Activated naive CD8-positive, alpha-beta T cell treated with anti-CD3 and anti-CD28 coated beads, Interleukin-2, amount 50 U/mL, for 24 hours (primary cell): ENCODE measurements at regions not wholly inside any gene's neighbourhood (a gene's known extent, or its start where the extent isn't known, plus 50 kb on each side); places are given as distances from the start of the nearest gene placed in this dataset.
A peak's percentile ranks its signal among the peaks of the same experiment; 100 is the strongest.
"Not testable (repeated sequence)": the region's sequence is repeated elsewhere in the genome, so short reads cannot be mapped to it uniquely, and the experiment has no call there.

Experiments
- ATAC-seq: fragments of 150-1000 bp; cut with Tn5 transposase; one replicate; pipeline ENCODE4 v1.10.0; 2021
- DNase-seq: peaks from one replicate; pipeline ENCODE4 v3.0.0; 2021
- H3K27ac Mint-ChIP-seq: one replicate; pipeline ENCODE4 v1.8.0; 2021; ENCODE audit warnings: mild to moderate bottlenecking, mixed read lengths
- H3K27me3 Mint-ChIP-seq: one replicate; pipeline ENCODE4 v1.8.0; 2021; ENCODE audit warnings: mixed read lengths
- H3K36me3 Mint-ChIP-seq: one replicate; pipeline ENCODE4 v1.8.0; 2021; ENCODE audit warnings: low read depth, mixed read lengths
- H3K4me1 Mint-ChIP-seq: one replicate; pipeline ENCODE4 v1.8.0; 2021; ENCODE audit warnings: mixed read lengths
- H3K4me3 Mint-ChIP-seq: one replicate; pipeline ENCODE4 v1.8.0; 2021; ENCODE audit warnings: mild to moderate bottlenecking, moderate library complexity, mixed read lengths
- H3K9me3 Mint-ChIP-seq: one replicate; pipeline ENCODE4 v1.8.0; 2021; ENCODE audit warnings: mixed read lengths

DNA sequence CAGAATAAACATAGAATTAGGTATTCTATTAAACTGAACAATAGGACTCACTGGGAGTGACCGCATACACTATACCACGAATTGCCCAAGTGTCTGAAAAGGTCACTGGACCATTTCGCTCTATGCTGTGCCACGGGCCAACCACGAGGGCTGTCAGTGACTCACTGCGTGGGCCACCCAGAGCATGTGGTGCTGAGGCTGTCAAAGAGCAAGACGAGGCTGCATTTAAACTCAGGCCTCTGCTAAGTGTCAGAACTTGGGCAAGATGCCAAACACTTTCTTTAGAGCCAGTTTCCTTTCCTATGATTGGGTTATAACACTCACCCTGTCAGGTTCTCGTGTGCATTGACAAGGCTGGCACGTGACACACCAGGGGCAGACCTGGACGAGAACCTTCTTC is 97.5 kb downstream of the SH3YL1 start:
- peaks cover 4% of the 10 kb centered on the region for H3K27me3 Mint-ChIP-seq
- H3K4me3 Mint-ChIP-seq, result no peak overlapping the region
- ATAC-seq, result peak; percentile 65
- peaks cover 4% of the 10 kb centered on the region for H3K4me1 Mint-ChIP-seq
- no peak overlapping the region for H3K27ac Mint-ChIP-seq
- DNase-seq, result peak; percentile 10
- no peaks in the 10 kb centered on the region for H3K9me3 Mint-ChIP-seq
- H3K36me3 Mint-ChIP-seq, result no peaks in the 10 kb centered on the region

DNA sequence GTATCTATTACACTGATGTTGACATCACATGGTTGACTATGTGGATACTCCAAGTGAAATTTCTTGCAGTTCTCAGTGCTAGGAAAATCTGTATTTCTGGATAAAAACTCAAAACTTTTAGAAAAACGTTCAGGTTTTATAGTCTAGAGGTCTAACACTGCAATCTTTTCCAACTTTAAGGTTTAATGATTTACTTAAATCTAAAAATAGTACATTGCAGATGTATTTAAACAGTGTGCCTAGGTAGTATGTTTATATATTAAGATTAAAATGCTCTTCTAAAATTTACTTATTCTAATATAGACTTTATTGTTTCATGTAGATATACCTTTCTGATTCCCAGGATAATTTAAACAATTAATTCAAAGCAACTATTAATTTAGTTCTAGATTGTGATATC is 98.3 kb downstream of the SH3YL1 start:
- Mint-ChIP-seq H3K27me3 (peaks cover 10% of the 10 kb centered on the region), H3K9me3 (no peaks in the 10 kb centered on the region), H3K27ac (no peak overlapping the region), H3K4me1 (peaks cover 4% of the 10 kb centered on the region), H3K36me3 (no peaks in the 10 kb centered on the region), H3K4me3 (no peak overlapping the region)
- ATAC-seq, result no peak
- no peak for DNase-seq

DNA sequence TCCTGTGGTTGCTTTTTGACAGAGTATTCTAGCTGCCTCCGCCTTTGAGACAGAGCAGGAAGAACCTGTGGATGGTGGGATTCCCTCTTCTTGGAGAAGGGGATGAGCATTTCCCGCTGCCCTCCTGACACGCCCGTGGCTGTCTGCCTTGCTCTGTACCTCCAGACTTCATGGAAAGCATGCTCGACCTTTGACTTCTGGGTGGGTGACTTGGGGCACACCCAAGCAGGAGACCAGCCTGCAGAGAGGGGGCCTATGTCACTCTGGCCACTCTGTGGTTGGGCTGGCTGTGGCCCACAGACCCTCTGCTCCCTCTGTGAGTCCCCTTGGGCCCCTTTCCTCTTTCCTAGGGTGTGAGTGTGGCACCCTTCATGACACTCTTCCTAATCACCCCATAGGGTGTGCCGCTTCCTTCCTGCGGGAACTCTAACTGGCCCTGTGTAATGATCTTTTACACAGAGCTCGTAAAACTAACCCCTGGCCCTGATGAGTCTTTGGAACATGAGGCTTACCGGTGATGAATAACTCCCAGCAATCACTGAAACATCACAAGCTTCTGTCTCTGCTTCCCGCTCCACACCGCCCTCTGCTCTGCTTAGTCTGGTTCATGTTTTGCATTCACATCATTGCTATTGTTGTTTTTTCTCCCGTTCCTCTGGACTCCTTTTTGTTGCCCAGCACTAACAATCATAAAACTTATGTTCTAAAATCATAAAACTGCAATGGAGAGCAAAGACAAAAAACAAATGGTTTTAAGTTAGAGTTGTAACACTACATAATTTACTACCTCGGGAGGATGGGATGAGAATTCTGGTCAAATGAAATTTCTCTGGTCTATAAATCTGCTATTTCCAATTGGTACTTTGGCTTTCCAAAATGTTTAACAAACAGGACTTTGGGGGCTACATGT is 101.1 kb downstream of the SH3YL1 start:
- no peaks in the 10 kb centered on the region for H3K36me3 Mint-ChIP-seq
- no peaks in the 10 kb centered on the region for H3K9me3 Mint-ChIP-seq
- peaks cover 4% of the 10 kb centered on the region for H3K4me1 Mint-ChIP-seq
- H3K4me3 Mint-ChIP-seq, result no peak overlapping the region
- no peak for DNase-seq
- no peak for ATAC-seq
- H3K27ac Mint-ChIP-seq, result no peak overlapping the region
- peaks cover 10% of the 10 kb centered on the region for H3K27me3 Mint-ChIP-seq

DNA sequence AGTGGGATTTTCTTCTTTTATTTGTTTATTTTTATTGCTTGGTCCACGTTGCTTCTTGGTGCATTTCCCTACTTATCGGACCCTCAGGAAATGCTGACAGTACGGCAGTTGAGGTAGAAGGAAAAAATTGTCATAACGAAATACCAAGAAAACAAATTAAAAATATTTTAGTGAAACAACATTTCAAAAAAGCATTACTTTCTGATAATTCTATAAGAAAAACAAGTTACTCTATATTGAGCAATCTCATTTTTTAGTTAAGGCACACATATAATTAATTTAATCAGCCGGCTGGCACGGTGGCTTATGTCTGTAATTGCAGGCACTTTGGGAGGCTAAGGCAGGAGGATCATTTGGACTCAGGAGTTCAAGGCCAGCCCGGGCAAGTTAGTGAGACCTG is 102.1 kb downstream of the SH3YL1 start:
- H3K9me3 Mint-ChIP-seq, result no peaks in the 10 kb centered on the region
- ATAC-seq, result no peak

DNA sequence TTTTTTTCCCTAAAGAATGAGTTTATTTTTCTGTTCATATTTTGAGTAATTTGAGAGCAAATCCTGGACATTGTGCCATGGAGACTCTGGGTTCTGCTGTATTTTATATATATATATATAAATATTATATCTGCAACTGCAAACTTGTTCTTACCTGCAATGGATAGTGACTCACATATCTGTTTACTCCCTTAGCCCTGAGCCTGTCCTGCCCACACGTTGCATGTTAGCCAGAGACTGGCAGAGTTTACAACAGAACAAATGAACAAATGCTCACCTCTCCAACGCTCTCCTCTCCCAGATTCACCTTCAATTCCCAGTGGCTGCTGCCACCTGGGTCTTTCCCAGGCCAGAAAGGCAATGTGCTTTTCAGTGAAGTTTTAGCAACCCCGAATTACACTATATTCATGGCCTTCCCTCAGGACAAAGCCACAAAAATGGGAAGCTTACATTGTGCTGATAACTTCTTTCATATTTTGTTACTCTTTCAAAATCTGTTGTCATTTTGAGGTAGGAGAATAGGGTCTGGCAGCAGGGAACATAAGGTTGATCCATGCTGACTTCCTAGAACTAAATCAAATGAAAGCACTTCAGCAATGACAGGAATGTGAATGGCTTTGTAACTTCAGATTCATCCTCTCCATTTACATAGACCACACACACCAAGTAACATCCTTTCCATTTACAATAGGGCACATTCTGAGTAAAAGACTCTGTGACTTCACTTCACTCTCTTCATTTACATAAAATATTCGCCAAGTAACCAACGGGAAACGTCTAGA is 105.4 kb upstream of the FAM110C start:
- peaks cover 2% of the 10 kb centered on the region for H3K27me3 Mint-ChIP-seq
- peaks cover 3% of the 10 kb centered on the region for H3K4me1 Mint-ChIP-seq
- no peaks in the 10 kb centered on the region for H3K36me3 Mint-ChIP-seq
- DNase-seq (no peak), ATAC-seq (no peak)
- no peak overlapping the region for H3K4me3 Mint-ChIP-seq
- no peaks in the 10 kb centered on the region for H3K9me3 Mint-ChIP-seq
- H3K27ac Mint-ChIP-seq, result no peak overlapping the region

More for the DNA sequence above, 102.1 kb downstream of the SH3YL1 start:
- Mint-ChIP-seq H3K36me3 (no peaks in the 10 kb centered on the region), H3K27me3 (peaks cover 10% of the 10 kb centered on the region), H3K4me3 (no peak overlapping the region), H3K4me1 (peaks cover 4% of the 10 kb centered on the region), H3K27ac (no peak overlapping the region)
- DNase-seq, result no peak

DNA sequence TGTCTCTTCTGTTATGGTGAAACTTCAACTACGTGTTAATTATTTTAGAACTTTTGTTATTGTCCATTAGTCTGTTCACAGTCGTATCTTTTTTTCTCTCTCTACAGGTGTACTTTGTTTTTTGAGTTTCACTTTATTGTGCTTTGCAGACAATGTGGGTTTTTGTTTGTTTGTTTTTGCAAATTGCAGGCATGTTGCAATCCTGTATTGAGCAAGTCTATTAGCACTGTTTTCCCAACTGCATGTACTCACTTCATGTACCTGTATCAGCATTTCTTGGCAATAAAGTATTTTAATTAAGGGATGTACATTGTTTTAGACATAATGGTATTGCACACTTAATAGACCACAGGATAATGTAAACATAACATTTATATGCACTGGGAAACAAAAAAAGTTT is 99.1 kb upstream of the FAM110C start:
- DNase-seq, result no peak
- peaks cover 3% of the 10 kb centered on the region for H3K4me1 Mint-ChIP-seq
- no peak overlapping the region for H3K27ac Mint-ChIP-seq
- no peaks in the 10 kb centered on the region for H3K27me3 Mint-ChIP-seq
- no peaks in the 10 kb centered on the region for H3K9me3 Mint-ChIP-seq
- ATAC-seq, result no peak
- no peaks in the 10 kb centered on the region for H3K36me3 Mint-ChIP-seq
- H3K4me3 Mint-ChIP-seq, result no peak overlapping the region

DNA sequence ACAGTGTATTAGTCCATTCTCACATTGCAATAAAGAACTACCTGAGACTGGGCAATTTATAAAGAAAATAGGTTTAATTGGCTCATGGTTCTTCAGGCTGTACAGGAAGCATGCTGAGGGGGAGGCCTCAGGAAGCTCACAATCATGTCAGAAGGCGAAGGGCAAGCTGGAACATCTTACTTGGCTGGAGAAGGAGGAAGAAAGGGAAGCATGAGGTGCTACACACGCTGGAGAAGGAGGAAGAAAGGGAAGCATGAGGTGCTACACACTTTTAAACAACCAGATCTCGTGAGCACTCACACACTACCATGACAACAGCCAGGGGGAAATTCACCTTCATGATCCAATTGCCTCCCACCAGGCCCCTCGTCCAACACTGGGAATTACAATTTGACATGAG is 95.3 kb upstream of the FAM110C start:
- Mint-ChIP-seq H3K4me3 (no peak overlapping the region), H3K9me3 (no peaks in the 10 kb centered on the region), H3K27ac (no peak overlapping the region), H3K27me3 (peaks cover 2% of the 10 kb centered on the region), H3K36me3 (no peaks in the 10 kb centered on the region), H3K4me1 (no peaks in the 10 kb centered on the region)
- no peak for DNase-seq
- no peak for ATAC-seq

DNA sequence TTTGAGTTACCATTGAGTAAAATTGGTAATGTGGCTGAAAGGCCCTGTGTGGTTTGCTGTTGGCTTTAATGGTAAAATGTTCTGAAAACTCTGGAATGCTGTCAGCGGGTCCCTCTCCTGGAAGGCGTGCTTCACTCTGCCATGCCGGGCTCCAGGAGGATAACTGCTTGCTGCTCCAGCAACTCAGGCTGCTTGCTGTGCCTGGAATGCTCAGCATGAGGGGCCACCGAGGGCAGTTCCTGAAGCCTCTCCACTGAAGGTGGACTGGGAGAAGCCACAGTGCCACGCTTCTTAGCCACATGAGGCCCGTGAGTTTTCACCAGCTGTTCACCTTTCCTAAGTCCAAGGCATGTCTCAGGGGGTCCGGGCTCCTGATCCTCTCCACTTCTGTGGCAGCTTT is 90.4 kb upstream of the FAM110C start:
- ATAC-seq (no peak), DNase-seq (no peak)
- no peak overlapping the region for H3K4me3 Mint-ChIP-seq
- H3K4me1 Mint-ChIP-seq, result no peaks in the 10 kb centered on the region
- H3K27ac Mint-ChIP-seq, result no peak overlapping the region
- H3K27me3 Mint-ChIP-seq, result peaks cover 11% of the 10 kb centered on the region
- no peaks in the 10 kb centered on the region for H3K36me3 Mint-ChIP-seq
- no peaks in the 10 kb centered on the region for H3K9me3 Mint-ChIP-seq

DNA sequence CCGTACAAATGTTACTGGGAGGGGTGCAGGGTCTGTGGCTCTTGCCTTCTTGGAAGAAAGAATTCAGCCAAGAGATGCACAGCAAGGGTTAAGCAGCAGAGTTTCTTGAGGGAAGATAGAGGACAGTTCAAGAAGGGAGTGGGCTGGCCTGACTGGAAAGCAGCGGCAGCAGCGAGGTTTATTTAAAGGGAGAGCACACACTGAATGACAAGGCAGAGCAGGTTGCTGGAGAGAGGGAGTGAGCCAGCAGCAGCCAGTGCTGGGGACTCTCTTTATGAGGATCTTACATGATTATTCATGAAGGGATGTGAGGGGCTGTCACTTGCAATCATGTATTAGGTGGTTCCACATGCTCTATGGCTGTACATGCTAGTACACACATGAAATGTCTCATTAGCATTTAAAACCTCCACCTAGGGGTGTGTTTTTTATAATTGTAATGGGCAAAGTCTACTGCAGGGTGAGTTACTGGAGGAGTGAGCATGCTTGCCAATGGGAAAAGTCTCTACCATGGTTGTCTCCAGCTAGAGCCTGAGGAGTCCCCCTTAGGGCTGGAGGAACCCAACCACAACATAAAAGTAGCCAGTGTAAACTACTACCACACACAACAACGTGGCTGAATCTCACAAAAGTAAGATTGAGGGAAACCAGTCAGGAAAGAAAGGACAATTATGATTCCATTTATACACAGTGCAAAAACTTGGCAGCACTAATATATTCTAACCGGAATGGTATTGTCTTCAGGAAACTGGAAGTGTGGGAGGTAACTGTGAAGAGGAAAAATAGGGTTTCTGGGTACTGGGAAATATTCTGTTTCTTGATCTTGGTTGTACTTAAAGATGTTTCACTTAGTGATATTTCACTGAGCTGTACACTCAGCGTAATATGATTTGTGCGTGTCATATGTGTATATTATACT is 87.6 kb upstream of the FAM110C start:
- no peaks in the 10 kb centered on the region for H3K4me1 Mint-ChIP-seq
- no peaks in the 10 kb centered on the region for H3K36me3 Mint-ChIP-seq
- ATAC-seq (no peak), DNase-seq (no peak)
- H3K27ac Mint-ChIP-seq, result no peak overlapping the region
- peaks cover 16% of the 10 kb centered on the region for H3K27me3 Mint-ChIP-seq
- peaks cover under 1% of the 10 kb centered on the region for H3K9me3 Mint-ChIP-seq
- H3K4me3 Mint-ChIP-seq, result no peak overlapping the region

DNA sequence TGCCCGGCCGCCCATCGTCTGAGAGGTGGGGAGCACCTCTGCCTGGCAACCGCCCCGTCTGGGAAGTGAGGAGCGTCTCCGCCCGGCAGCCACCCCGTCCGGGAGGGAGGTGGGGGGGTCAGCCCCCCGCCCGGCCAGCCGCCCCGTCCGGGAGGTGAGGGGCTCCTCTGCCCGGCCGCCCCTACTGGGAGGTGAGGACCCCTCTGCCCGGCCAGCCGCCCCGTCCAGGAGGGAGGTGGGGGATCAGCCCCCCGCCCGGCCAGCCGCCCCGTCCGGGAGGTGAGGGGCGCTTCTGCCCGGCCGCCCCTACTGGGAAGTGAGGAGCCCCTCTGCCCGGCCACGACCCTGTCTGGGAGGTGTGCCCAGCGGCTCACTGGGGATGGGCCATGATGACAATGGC is 80.5 kb upstream of the FAM110C start:
- not testable (repeated sequence) for H3K27ac Mint-ChIP-seq, H3K27me3 Mint-ChIP-seq, H3K4me3 Mint-ChIP-seq, H3K36me3 Mint-ChIP-seq, H3K9me3 Mint-ChIP-seq, ATAC-seq, DNase-seq, H3K4me1 Mint-ChIP-seq

DNA sequence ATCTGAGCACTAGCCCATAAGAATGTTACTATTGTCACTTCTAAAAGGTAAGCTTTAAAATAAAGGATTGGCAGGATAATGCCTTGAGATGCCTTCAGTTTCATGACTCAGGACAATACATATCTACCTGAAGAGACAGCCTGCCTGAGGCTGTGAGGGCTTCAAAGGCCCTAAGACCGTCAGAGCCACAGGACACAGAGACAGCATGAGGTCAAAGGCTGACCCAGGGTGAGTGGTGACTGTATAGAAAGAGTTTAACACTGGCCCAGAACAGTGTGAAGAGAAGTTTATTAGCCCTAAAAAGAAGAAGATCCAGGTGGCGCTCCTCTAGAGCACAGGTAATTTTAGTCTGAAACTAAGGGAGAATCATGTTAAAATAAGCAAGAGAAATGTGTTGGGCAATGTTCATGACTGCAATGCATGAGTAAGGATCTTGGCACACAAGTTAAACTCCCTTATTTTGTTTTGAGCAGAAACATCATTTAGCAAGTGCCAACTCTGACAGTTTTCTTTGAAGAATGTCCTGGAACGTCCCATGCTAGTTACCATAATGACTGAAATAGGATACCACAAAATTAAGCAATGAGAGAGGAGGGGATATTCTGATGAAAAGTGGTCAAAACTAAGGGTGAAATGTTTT is 78.1 kb upstream of the FAM110C start:
- no peaks in the 10 kb centered on the region for H3K4me1 Mint-ChIP-seq
- H3K4me3 Mint-ChIP-seq, result no peak overlapping the region
- H3K27ac Mint-ChIP-seq, result no peak overlapping the region
- ATAC-seq (no peak), DNase-seq (no peak)
- H3K9me3 Mint-ChIP-seq, result peaks cover 7% of the 10 kb centered on the region
- H3K36me3 Mint-ChIP-seq, result no peaks in the 10 kb centered on the region
- H3K27me3 Mint-ChIP-seq, result peaks cover 3% of the 10 kb centered on the region

DNA sequence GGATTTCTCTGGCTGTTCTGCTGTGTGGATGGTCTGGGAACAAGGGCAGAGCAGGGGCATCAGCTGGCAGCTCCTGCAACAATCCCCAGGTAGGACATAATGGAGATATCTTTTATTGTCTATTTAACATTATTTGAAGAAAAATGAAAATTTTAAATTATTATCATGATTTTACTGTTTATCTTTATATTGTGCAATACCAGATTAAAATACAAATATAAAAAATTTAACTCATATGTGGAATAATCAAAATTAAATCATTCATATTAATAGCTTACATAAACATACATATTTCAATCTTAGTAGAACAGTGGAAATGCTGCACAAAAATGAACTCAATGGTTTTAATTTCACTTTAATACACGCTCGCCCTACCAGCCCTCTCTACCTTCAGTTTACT is 70.6 kb upstream of the FAM110C start:
- Mint-ChIP-seq H3K36me3 (peaks cover 2% of the 10 kb centered on the region), H3K9me3 (no peaks in the 10 kb centered on the region)

DNA sequence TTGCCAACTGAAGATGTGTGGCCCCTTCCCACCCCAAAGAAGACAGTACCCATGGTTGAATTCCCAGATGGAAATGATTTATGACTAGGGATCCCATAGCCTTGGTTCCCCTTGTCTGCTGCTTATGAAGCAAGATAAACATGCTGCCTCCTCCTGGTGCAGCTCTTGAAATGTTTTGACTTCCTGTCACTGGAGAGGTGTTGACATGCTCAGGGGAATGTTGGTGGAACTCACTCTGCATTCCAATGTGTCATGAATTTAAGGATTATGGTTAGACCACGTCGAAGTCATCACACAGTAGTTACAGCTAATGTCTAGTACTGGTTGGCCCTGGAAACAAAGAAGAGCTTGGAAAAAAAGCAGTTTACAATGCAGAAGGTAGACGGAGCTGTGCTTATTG is 69.0 kb upstream of the FAM110C start:
- Mint-ChIP-seq H3K9me3 (no peaks in the 10 kb centered on the region), H3K27ac (no peak overlapping the region), H3K4me1 (no peaks in the 10 kb centered on the region), H3K36me3 (peaks cover 2% of the 10 kb centered on the region), H3K27me3 (peaks cover 19% of the 10 kb centered on the region), H3K4me3 (no peak overlapping the region)
- no peak for DNase-seq
- ATAC-seq, result no peak

More for the DNA sequence above, 70.6 kb upstream of the FAM110C start:
- H3K4me3 Mint-ChIP-seq, result no peak overlapping the region
- no peak for DNase-seq
- H3K27ac Mint-ChIP-seq, result no peak overlapping the region
- no peaks in the 10 kb centered on the region for H3K4me1 Mint-ChIP-seq
- ATAC-seq, result no peak
- peaks cover 14% of the 10 kb centered on the region for H3K27me3 Mint-ChIP-seq

DNA sequence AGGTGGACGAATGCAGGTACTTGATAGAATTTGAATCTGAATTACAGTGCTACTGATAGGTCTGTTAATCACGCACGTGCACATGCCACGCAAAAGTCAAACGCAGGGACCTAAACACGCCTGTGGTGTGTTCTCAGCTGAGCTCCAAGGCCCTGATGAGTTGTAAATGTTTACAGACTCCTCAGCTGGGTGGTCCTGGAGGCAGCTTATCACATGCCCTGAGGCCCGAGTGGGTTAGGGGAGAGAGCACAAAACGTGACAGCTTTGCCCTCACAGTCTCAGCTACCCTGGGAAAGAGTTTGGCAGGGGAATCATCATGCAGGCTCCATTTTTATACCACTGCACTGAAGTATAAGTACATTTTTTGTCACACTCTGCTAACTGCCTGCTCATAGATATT is 68.3 kb upstream of the FAM110C start:
- Mint-ChIP-seq H3K27me3 (peaks cover 19% of the 10 kb centered on the region), H3K4me1 (no peaks in the 10 kb centered on the region), H3K36me3 (peaks cover 2% of the 10 kb centered on the region), H3K27ac (no peak overlapping the region), H3K4me3 (no peak overlapping the region), H3K9me3 (no peaks in the 10 kb centered on the region)
- DNase-seq (no peak), ATAC-seq (no peak)
